HFF-Myc (cell line): ENCODE measurements at regions not wholly inside any gene's neighbourhood (a gene's known extent, or its start where the extent isn't known, plus 50 kb on each side); places are given as distances from the start of the nearest gene placed in this dataset.

Source experiments
- DNase-seq: peaks from one replicate; pipeline ENCODE4 v3.0.0-alpha.2; 2011; ENCODE audit warnings: low read depth; ENCODE audit errors: extremely low read depth
- H3K4me3 ChIP-seq: replicated peaks from 2 replicates; pipeline ENCODE4 v1.5.1; 2011; ENCODE audit warnings: low read depth, mild to moderate bottlenecking, control low read depth, low read length
- CTCF ChIP-seq: IDR thresholded peaks from 2 replicates; pipeline ENCODE4 v1.5.1; 2012; ENCODE audit warnings: mild to moderate bottlenecking, low read depth, low read length, control low read depth; ENCODE audit errors: missing control alignments

DNA sequence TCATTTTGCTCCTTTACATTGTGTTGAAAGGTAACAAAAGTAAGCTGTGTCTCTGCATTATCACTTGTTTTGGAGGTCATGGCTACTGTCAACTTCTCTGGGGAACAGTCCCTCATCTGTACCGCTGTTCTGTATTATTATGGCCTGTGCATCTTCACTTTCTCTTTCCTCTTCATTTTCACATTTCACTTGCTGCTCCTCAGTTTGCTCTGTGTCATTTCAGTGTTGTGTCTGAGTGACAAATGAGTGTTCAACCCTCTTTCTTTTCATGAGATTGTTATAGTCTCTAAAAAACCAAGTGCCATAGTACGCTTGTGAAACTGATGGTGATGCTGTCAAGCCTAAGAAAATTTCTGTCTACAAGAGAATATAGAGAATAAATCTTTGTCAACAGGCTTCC lies 122.0 kb upstream of the FER start:
- no peak for DNase-seq
- no peak for TF ChIP-seq CTCF
- H3K4me3 ChIP-seq = no peak overlapping the region

DNA sequence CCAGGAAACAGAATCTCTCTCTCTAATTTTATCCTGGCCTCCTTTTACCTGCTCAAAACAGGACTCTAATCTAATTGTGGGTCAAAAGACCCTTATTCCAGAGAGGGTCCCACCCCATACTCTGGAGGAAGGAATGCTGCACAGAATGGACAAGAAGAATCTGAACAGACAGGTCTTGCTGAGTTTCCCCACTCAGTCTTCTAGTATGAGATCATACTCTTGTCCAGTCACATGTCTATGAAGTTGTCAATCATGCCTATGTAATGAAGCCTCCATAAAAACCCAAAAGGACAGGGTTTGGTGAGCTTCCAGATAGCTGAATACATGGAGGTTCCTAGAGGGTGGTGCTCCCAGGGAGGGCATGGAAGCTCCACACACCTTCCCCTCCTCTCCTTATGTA lies 123.9 kb upstream of the FER start:
- TF ChIP-seq CTCF = no peak
- no peak overlapping the region for H3K4me3 ChIP-seq
- DNase-seq = no peak

DNA sequence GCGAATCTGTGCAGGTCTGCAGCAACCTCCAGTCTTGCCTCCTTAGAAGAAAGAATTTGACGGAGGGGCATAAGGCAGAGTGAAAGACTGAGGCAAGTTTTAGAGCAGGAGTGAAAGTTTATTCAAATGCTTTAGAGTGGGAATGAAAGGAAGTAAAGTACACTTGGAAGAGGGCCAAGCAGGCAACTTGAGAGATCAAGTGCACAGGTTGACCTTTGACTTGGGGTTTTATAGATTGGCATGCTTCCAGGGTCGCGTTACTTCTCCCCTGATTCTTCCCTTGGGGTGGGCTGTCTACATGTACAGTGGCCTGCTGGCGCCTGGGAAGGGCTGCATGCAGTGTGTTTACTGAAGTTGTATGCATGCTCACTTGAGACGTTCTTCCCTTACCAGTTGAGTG lies 127.2 kb upstream of the FER start:
- DNase-seq = no peak
- no peak overlapping the region for H3K4me3 ChIP-seq
- TF ChIP-seq CTCF = no peak

DNA sequence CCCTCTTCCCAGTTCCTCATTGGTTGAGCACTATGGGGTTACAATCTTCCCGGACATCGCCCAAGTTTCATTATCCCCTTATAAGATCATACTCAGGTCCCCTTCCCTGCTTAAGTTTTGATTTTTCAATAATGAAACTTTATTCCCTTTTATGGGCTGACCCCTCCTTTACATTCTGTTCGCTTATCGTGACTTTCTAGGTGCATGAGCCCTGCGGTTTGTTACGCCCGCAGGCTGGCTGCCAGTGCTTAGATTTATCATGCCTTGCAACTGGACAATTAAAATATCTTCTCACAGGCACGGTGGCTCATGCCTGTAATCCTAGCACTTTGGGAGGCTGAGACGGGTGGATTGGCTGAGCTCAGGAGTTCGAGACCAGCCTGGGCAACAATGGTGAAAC lies 127.9 kb upstream of the FER start:
- no peak for DNase-seq
- H3K4me3 ChIP-seq = no peak overlapping the region

DNA sequence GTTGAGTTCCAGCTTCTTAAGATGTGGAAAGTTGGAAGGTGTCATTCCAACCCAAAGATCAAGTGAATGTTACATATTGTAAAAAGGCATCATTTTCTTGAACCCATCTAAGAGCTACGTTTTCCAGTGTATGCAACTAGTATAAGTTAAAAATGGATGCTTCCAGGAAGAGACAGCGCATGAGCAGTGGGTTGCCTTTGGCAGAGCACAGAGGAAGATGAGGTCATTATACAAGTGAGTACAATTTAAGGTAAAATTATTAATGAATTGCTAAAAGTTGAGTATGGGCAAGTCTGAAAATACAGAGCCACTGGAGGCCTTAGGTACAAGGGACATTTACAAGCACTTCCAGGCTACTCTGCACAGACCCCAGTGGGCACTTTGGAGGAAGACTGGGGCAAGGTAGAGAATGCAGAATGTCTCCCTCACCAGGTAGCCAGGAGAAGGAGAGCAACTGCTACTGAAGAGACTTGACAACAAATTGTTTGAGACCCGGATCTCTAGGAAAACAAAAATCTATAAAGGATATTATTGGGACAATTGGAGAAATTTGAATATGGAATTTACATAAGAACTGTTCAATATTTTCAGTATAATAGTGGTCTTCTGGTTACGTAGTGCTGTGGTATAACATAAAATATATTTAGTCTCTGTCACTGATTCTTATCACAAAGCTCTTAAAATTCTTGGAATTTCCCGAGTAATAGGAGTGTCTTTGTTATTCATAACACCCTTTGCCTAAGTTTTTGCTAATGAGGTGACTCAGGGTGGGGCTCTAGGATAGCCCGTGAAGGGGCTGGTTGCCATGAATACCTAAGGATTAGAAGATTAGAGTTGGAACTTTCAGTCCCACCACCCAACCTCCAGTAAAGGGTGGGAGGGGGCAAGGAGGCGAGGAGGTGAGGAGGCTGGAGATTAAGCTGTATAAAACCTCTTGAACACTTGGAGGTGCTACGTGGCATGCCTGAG lies 129.9 kb upstream of the FER start:
- no peak for TF ChIP-seq CTCF
- no peak overlapping the region for H3K4me3 ChIP-seq
- DNase-seq = no peak

More for the DNA sequence above, 127.9 kb upstream of the FER start:
- no peak for TF ChIP-seq CTCF

GRCh38 chr5:108615216-108615615 lies 132.5 kb upstream of the FER start:
- no peak overlapping the region for H3K4me3 ChIP-seq
- TF ChIP-seq CTCF = no peak
- DNase-seq = no peak
